ENCODE measurements at regions not wholly inside any gene's neighbourhood (a gene's known extent, or its start where the extent isn't known, plus 50 kb on each side); places are given as distances from the start of the nearest gene placed in this dataset.

DNA sequence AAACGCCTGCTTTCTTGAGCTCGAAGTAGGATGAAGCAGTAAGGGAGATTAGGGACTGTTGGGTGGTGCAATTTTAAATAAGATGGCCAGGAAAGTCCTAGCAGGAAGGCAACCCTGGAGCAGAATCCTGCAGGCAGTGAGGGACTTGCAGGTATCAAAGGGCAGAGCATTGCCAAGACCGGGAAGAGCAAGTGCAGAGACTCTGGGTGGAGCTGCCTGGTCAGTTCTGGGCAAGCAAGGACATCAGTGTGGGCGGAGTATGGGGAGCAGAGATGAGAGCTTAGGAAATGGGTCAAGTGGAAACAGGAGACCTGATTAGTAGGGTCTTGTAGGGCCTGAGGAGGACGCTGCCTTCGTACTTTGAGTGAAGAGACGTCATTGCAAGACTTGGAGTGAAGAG is 64.4 kb upstream of the NCK2 start:
- TF ChIP-seq YY1 (IDR thresholded peaks at IDR 0.05; ENCODE audit: low read depth) (no peak), EGR1 (IDR thresholded peaks at IDR 0.05) (no peak), CREB1 (IDR thresholded peaks at IDR 0.05; ENCODE audit: low read depth) (no peak), CEBPB (IDR thresholded peaks at IDR 0.05) (no peak), RAD21 (IDR thresholded peaks at IDR 0.05; ENCODE audit: low read depth) (no peak), MAX (IDR thresholded peaks at IDR 0.05) (no peak), EP300 (IDR thresholded peaks at IDR 0.05; ENCODE audit: borderline replicate concordance) (no peak), USF1 (IDR thresholded peaks at IDR 0.05) (no peak), FOXM1 (IDR thresholded peaks at IDR 0.05; ENCODE audit: borderline replicate concordance, low read depth) (no peak)

DNA sequence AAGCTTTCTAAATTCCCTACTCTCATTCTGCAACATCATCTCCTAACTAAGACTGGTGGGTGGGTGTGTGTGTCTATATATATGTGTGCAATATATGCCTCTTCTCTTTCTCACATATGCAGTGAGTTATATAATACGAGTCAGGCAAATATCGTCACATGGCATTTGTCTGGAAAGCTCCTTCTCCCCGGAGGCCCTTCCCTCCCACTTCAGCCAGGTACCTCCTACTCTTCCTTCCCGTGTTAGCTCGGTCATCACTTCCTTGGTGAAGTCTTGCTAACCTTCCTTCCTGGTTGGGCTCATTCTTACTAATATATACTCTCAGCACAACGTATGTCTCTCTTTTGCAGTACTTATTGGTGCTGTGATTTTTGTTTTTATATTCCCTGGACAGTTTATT is 66.4 kb upstream of the NCK2 start:
- TF ChIP-seq NFIC (IDR thresholded peaks at IDR 0.05) (no peak), TEAD4 (IDR thresholded peaks at IDR 0.05) (no peak), FOXM1 (IDR thresholded peaks at IDR 0.05; ENCODE audit: borderline replicate concordance, low read depth) (no peak), EGR1 (IDR thresholded peaks at IDR 0.05) (no peak), ZBTB7A (IDR thresholded peaks at IDR 0.05; ENCODE audit: low read depth) (no peak), USF1 (IDR thresholded peaks at IDR 0.05) (no peak), YY1 (IDR thresholded peaks at IDR 0.05; ENCODE audit: low read depth) (no peak)

- no peak for TF ChIP-seq RAD21 (IDR thresholded peaks at IDR 0.05; ENCODE audit: low read depth)
- no peak for TF ChIP-seq EP300 (IDR thresholded peaks at IDR 0.05; ENCODE audit: borderline replicate concordance)
- TF ChIP-seq MAX (IDR thresholded peaks at IDR 0.05): no peak
- TF ChIP-seq TEAD4 (IDR thresholded peaks at IDR 0.05): no peak
- no peak for TF ChIP-seq TCF12 (IDR thresholded peaks at IDR 0.05; ENCODE audit: low read depth)
- no peak for TF ChIP-seq FOXM1 (IDR thresholded peaks at IDR 0.05; ENCODE audit: borderline replicate concordance, low read depth)
- no peak for TF ChIP-seq EGR1 (IDR thresholded peaks at IDR 0.05)
- TF ChIP-seq ZBTB7A (IDR thresholded peaks at IDR 0.05; ENCODE audit: low read depth): no peak
These were observed 66.8 kb upstream of the NCK2 start for GRCh38 chr2:105677901-105678300.

- TF ChIP-seq YY1 (IDR thresholded peaks at IDR 0.05; ENCODE audit: low read depth): no peak
- TF ChIP-seq, protein P1, sequence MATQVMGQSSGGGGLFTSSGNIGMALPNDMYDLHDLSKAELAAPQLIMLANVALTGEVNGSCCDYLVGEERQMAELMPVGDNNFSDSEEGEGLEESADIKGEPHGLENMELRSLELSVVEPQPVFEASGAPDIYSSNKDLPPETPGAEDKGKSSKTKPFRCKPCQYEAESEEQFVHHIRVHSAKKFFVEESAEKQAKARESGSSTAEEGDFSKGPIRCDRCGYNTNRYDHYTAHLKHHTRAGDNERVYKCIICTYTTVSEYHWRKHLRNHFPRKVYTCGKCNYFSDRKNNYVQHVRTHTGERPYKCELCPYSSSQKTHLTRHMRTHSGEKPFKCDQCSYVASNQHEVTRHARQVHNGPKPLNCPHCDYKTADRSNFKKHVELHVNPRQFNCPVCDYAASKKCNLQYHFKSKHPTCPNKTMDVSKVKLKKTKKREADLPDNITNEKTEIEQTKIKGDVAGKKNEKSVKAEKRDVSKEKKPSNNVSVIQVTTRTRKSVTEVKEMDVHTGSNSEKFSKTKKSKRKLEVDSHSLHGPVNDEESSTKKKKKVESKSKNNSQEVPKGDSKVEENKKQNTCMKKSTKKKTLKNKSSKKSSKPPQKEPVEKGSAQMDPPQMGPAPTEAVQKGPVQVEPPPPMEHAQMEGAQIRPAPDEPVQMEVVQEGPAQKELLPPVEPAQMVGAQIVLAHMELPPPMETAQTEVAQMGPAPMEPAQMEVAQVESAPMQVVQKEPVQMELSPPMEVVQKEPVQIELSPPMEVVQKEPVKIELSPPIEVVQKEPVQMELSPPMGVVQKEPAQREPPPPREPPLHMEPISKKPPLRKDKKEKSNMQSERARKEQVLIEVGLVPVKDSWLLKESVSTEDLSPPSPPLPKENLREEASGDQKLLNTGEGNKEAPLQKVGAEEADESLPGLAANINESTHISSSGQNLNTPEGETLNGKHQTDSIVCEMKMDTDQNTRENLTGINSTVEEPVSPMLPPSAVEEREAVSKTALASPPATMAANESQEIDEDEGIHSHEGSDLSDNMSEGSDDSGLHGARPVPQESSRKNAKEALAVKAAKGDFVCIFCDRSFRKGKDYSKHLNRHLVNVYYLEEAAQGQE (IDR thresholded peaks at IDR 0.05; ENCODE audit: low read depth): no peak
- TF ChIP-seq USF1 (IDR thresholded peaks at IDR 0.05): no peak
- no peak for TF ChIP-seq MAX (IDR thresholded peaks at IDR 0.05)
These were observed 68.9 kb upstream of the NCK2 start for GRCh38 chr2:105675841-105676240.

GRCh38 chr2:105674859-105675541 is 69.7 kb upstream of the NCK2 start:
- TF ChIP-seq CREB1 (IDR thresholded peaks at IDR 0.05; ENCODE audit: low read depth): no peak
- TF ChIP-seq USF1 (IDR thresholded peaks at IDR 0.05): no peak
- no peak for TF ChIP-seq RAD21 (IDR thresholded peaks at IDR 0.05; ENCODE audit: low read depth)
- no peak for TF ChIP-seq FOXM1 (IDR thresholded peaks at IDR 0.05; ENCODE audit: borderline replicate concordance, low read depth)
- no peak for TF ChIP-seq EGR1 (IDR thresholded peaks at IDR 0.05)
- no peak for TF ChIP-seq EP300 (IDR thresholded peaks at IDR 0.05; ENCODE audit: borderline replicate concordance)

DNA sequence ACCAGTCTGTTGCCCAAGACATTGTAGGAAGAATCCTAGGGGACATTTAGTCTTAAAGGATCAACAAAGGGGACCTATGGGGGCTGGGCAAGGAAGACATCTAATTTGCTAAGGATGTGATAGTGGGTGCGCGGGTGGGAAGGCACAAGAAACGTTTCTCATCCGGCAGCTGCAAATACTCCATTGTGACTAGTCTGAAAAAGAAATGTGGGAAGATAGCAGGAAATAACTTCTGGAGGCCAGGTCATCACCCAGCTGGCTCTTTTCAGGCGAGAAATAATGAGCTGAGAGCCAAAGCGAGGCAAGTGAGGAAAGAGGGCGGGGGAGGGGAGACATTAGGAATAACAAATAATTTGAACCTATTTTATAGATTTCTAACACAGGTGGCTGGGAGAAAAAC is 70.3 kb upstream of the NCK2 start:
- TF ChIP-seq ZBTB7A (IDR thresholded peaks at IDR 0.05; ENCODE audit: low read depth): no peak
- TF ChIP-seq, protein P1 (IDR thresholded peaks at IDR 0.05; ENCODE audit: low read depth): no peak
- TF ChIP-seq EP300 (IDR thresholded peaks at IDR 0.05; ENCODE audit: borderline replicate concordance): no peak
- no peak for TF ChIP-seq TCF12 (IDR thresholded peaks at IDR 0.05; ENCODE audit: low read depth)
- no peak for TF ChIP-seq TEAD4 (IDR thresholded peaks at IDR 0.05)
- TF ChIP-seq FOXM1 (IDR thresholded peaks at IDR 0.05; ENCODE audit: borderline replicate concordance, low read depth): no peak
- TF ChIP-seq CEBPB (IDR thresholded peaks at IDR 0.05): no peak
